ENCODE measurements at regions not wholly inside any gene's neighbourhood (a gene's known extent, or its start where the extent isn't known, plus 50 kb on each side); places are given as distances from the start of the nearest gene placed in this dataset.

- H3K27me3 Mint-ChIP-seq, result peaks cover 42% of the 10 kb centered on the region
- ATAC-seq (ENCODE audit: low read depth), result no peak
- intact Hi-C loops (cut with micrococcal nuclease), result no loop called here
Measured at GRCh38 chr2:16525265-16525887, 140.3 kb downstream of the CYRIA start.

GRCh38 chr2:16523711-16524110 lies 141.9 kb downstream of the CYRIA start:
- 94% methylated on average over 5 of the region's 8 CpGs for WGBS (ENCODE audit: insufficient coverage)
- Histone ChIP-seq H3K4me1 (ENCODE audit: control insufficient read depth in 2 of 2, insufficient read depth in 2 of 2, low read length in 2 of 2) (no peaks in the 10 kb centered on the region), H3K36me3 (replicated peaks in 1 of 2; ENCODE audit: control extremely low read depth in 1 of 2, control insufficient read depth in 1 of 2, extremely low read depth in 1 of 2, insufficient read depth in 2 of 2, low read length in 1 of 2) (no peaks in the 10 kb centered on the region), H3K4me3 (ENCODE audit: control extremely low read depth in 1 of 5, extremely low read depth in 1 of 5, insufficient read depth in 1 of 5, low read depth in 2 of 5, low read length in 4 of 5) (no peak overlapping the region), H3K27me3 (replicated peaks in 1 of 4; ENCODE audit: control extremely low read depth in 1 of 4, control insufficient read depth in 3 of 4, insufficient read depth in 4 of 4, low read length in 3 of 4) (peaks cover 0 to 3% (median 0%) of the 10 kb centered on the region in 4 experiments), H2AFZ (ENCODE audit: insufficient read depth, low read depth, low read length, poor library complexity, severe bottlenecking) (no peak overlapping the region), H3K9ac (ENCODE audit: low read length) (no peak overlapping the region), H3K79me2 (ENCODE audit: control insufficient read depth, insufficient read depth, low read length) (no peaks in the 10 kb centered on the region), H3K9me3 (ENCODE audit: control extremely low read depth in 1 of 3, control insufficient read depth in 2 of 3, insufficient read depth in 1 of 3, low read length in 2 of 3) (peaks cover 0 to 8% (median 0%) of the 10 kb centered on the region in 3 donors), H3K27ac (ENCODE audit: low read length in 2 of 2) (no peak overlapping the region), H3K4me2 (replicated peaks; ENCODE audit: low read depth, low read length, poor library complexity, severe bottlenecking) (no peak overlapping the region), H4K20me1 (ENCODE audit: control insufficient read depth, insufficient read depth, low read length, poor library complexity, severe bottlenecking) (no peaks in the 10 kb centered on the region)
- Mint-ChIP-seq H3K4me3 (no peak overlapping the region), H3K4me1 (no peaks in the 10 kb centered on the region), H3K9me3 (ENCODE audit: insufficient read depth) (no peaks in the 10 kb centered on the region), H3K27ac (no peak overlapping the region), H3K27me3 (peaks cover 40% of the 10 kb centered on the region)
- ChIA-PET POLR2A (no interaction called here), CTCF (no interaction called here)
- intact Hi-C loops (cut with micrococcal nuclease), result no loop called here
- DNase-seq, result no peak
- TF ChIP-seq, protein P1, sequence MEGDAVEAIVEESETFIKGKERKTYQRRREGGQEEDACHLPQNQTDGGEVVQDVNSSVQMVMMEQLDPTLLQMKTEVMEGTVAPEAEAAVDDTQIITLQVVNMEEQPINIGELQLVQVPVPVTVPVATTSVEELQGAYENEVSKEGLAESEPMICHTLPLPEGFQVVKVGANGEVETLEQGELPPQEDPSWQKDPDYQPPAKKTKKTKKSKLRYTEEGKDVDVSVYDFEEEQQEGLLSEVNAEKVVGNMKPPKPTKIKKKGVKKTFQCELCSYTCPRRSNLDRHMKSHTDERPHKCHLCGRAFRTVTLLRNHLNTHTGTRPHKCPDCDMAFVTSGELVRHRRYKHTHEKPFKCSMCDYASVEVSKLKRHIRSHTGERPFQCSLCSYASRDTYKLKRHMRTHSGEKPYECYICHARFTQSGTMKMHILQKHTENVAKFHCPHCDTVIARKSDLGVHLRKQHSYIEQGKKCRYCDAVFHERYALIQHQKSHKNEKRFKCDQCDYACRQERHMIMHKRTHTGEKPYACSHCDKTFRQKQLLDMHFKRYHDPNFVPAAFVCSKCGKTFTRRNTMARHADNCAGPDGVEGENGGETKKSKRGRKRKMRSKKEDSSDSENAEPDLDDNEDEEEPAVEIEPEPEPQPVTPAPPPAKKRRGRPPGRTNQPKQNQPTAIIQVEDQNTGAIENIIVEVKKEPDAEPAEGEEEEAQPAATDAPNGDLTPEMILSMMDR (IDR thresholded peaks at IDR 0.05), result no peak
- no peak for TF ChIP-seq EZH2 (IDR thresholded peaks at IDR 0.05; ENCODE audit: borderline replicate concordance, insufficient read depth, low read depth, low read length, poor library complexity, severe bottlenecking)
- no peak for ATAC-seq (ENCODE audit: low read depth)

More at GRCh38 chr2:16525265-16525887, 140.3 kb downstream of the CYRIA start:
- Histone ChIP-seq H3K4me3 (ENCODE audit: control extremely low read depth in 1 of 5, extremely low read depth in 1 of 5, insufficient read depth in 1 of 5, low read depth in 2 of 5, low read length in 4 of 5) (no peak overlapping the region), H2AFZ (ENCODE audit: insufficient read depth, low read depth, low read length, poor library complexity, severe bottlenecking) (no peak overlapping the region), H3K4me1 (ENCODE audit: control insufficient read depth in 2 of 2, insufficient read depth in 2 of 2, low read length in 2 of 2) (no peaks in the 10 kb centered on the region), H3K4me2 (replicated peaks; ENCODE audit: low read depth, low read length, poor library complexity, severe bottlenecking) (no peak overlapping the region), H4K20me1 (ENCODE audit: control insufficient read depth, insufficient read depth, low read length, poor library complexity, severe bottlenecking) (no peaks in the 10 kb centered on the region), H3K79me2 (ENCODE audit: control insufficient read depth, insufficient read depth, low read length) (no peaks in the 10 kb centered on the region), H3K36me3 (replicated peaks in 1 of 2; ENCODE audit: control extremely low read depth in 1 of 2, control insufficient read depth in 1 of 2, extremely low read depth in 1 of 2, insufficient read depth in 2 of 2, low read length in 1 of 2) (no peaks in the 10 kb centered on the region), H3K27ac (ENCODE audit: low read length in 2 of 2) (no peak overlapping the region), H3K9me3 (ENCODE audit: control extremely low read depth in 1 of 3, control insufficient read depth in 2 of 3, insufficient read depth in 1 of 3, low read length in 2 of 3) (peaks cover 0 to 5% (median 0%) of the 10 kb centered on the region in 3 donors), H3K9ac (ENCODE audit: low read length) (no peak overlapping the region), H3K27me3 (replicated peaks in 1 of 4; ENCODE audit: control extremely low read depth in 1 of 4, control insufficient read depth in 3 of 4, insufficient read depth in 4 of 4, low read length in 3 of 4) (peaks cover 0 to 3% (median 0%) of the 10 kb centered on the region in 4 experiments)
- H3K4me3 Mint-ChIP-seq, result no peak overlapping the region
- peak; percentile 13 for DNase-seq
- H3K27ac Mint-ChIP-seq, result no peak overlapping the region
- H3K4me1 Mint-ChIP-seq, result no peaks in the 10 kb centered on the region
- no peaks in the 10 kb centered on the region for H3K9me3 Mint-ChIP-seq (ENCODE audit: insufficient read depth)
- 73% methylated on average over 11 of the region's 15 CpGs for WGBS (ENCODE audit: insufficient coverage)
- ChIA-PET CTCF (interaction anchor here (0.8 to 1.2 kb wide), 3 partner anchors 88 to 233 kb away, joined by 3 read pairs; no protein-coding TSS in a partner anchor), POLR2A (no interaction called here)
- TF ChIP-seq, protein P1 (IDR thresholded peaks at IDR 0.05), result peak; percentile 50
- no peak for TF ChIP-seq EZH2 (IDR thresholded peaks at IDR 0.05; ENCODE audit: borderline replicate concordance, insufficient read depth, low read depth, low read length, poor library complexity, severe bottlenecking)

All from B cell (primary cell).